GM18870 (cell line): ENCODE measurements at regions not wholly inside any gene's neighbourhood (a gene's known extent, or its start where the extent isn't known, plus 50 kb on each side); places are given as distances from the start of the nearest gene placed in this dataset.
"Not testable (repeated sequence)": the region's sequence is repeated elsewhere in the genome, so short reads cannot be mapped to it uniquely, and the experiment has no call there.

ENCODE experiments used
- ATAC-seq: cut with Tn5 transposase; IDR thresholded peaks from one replicate; pipeline ENCODE4 v1.9.1; 2021; ENCODE audit warnings: moderate library complexity; ENCODE audit not compliant: unreplicated experiment

- ATAC-seq, result no peak
These were observed 189.1 kb upstream of the DTNA start for GRCh38 chr18:34521040-34521439.

GRCh38 chr18:34522603-34523002, 187.5 kb upstream of the DTNA start:
- ATAC-seq, result no peak

GRCh38 chr18:34525244-34525643, 184.9 kb upstream of the DTNA start:
- no peak for ATAC-seq

GRCh38 chr18:34528177-34528576, 181.9 kb upstream of the DTNA start:
- ATAC-seq, result no peak

GRCh38 chr18:34529358-34530335, 180.5 kb upstream of the DTNA start:
- no peak for ATAC-seq

GRCh38 chr18:34531110-34531509, 179.0 kb upstream of the DTNA start:
- no peak for ATAC-seq

- not testable (repeated sequence) for ATAC-seq
These were observed 175.5 kb upstream of the DTNA start for GRCh38 chr18:34534642-34535041.

- ATAC-seq, result no peak
These were observed 169.2 kb upstream of the DTNA start for GRCh38 chr18:34540897-34541296.

- ATAC-seq, result no peak
These were observed 167.5 kb upstream of the DTNA start for GRCh38 chr18:34542625-34543024.

- no peak for ATAC-seq
These were observed 166.7 kb upstream of the DTNA start for GRCh38 chr18:34543356-34543755.

GRCh38 chr18:34543945-34544344, 166.2 kb upstream of the DTNA start:
- no peak for ATAC-seq

GRCh38 chr18:34544930-34545329, 165.2 kb upstream of the DTNA start:
- no peak for ATAC-seq

- ATAC-seq, result no peak
These were observed 161.8 kb upstream of the DTNA start for GRCh38 chr18:34548120-34548972.

GRCh38 chr18:34548973-34549294, 161.2 kb upstream of the DTNA start:
- no peak for ATAC-seq

GRCh38 chr18:34549367-34549766, 160.7 kb upstream of the DTNA start:
- no peak for ATAC-seq

GRCh38 chr18:34550156-34550555, 159.9 kb upstream of the DTNA start:
- no peak for ATAC-seq

GRCh38 chr18:34550902-34551301, 159.2 kb upstream of the DTNA start:
- no peak for ATAC-seq

- no peak for ATAC-seq
These were observed 158.3 kb upstream of the DTNA start for GRCh38 chr18:34551824-34552223.

- ATAC-seq, result no peak
These were observed 147.7 kb upstream of the DTNA start for GRCh38 chr18:34562252-34562870.

- ATAC-seq, result no peak
These were observed 142.2 kb upstream of the DTNA start for GRCh38 chr18:34567857-34568256.

- no peak for ATAC-seq
These were observed 133.5 kb upstream of the DTNA start for GRCh38 chr18:34576622-34577021.
